Keratinocyte (primary cell): ENCODE measurements at regions not wholly inside any gene's neighbourhood (a gene's known extent, or its start where the extent isn't known, plus 50 kb on each side); places are given as distances from the start of the nearest gene placed in this dataset.

Experiments
- DNase-seq: peaks from one replicate; pipeline ENCODE4 v3.0.0-alpha.2; 2011; ENCODE audit warnings: low read depth, missing footprints, low spot score
- FAIRE-seq: peaks from 2 replicates; lab custom pipeline; 2011; peaks lifted over from hg19 to GRCh38; lab: Jason Lieb, UNC
- H2AFZ ChIP-seq: 2 replicates; pipeline ENCODE4 v1.6.0; 2012; ENCODE audit warnings: low read length, control low read depth, inconsistent platforms; ENCODE audit not compliant: control insufficient read depth
- H3K27ac ChIP-seq: 2 replicates; pipeline ENCODE4 v1.5.1; 2011; ENCODE audit warnings: low read length; ENCODE audit not compliant: control insufficient read depth, insufficient read depth
- H3K27me3 ChIP-seq: 3 replicates; pipeline ENCODE4 v1.6.0; 2011; ENCODE audit warnings: low read length; ENCODE audit not compliant: control insufficient read depth, insufficient read depth; ENCODE audit errors: extremely low read depth
- H3K36me3 ChIP-seq, 2 experiments: 2 replicates in 1 of 2; 3 replicates in 1 of 2; pipeline ENCODE4 v1.5.1; 2011; ENCODE audit warnings: low read length in 2 of 2, mild to moderate bottlenecking in 1 of 2; ENCODE audit not compliant: control insufficient read depth in 2 of 2, insufficient read depth in 2 of 2; ENCODE audit errors: extremely low read depth in 1 of 2
- H3K4me1 ChIP-seq: 3 replicates; pipeline ENCODE4 v1.5.1; 2011; ENCODE audit warnings: low read length; ENCODE audit not compliant: control insufficient read depth, insufficient read depth; ENCODE audit errors: extremely low read depth
- H3K4me2 ChIP-seq: 3 replicates; pipeline ENCODE4 v1.6.0; 2011; ENCODE audit warnings: low read depth, low read length; ENCODE audit not compliant: control insufficient read depth, insufficient read depth; ENCODE audit errors: extremely low read depth
- H3K4me3 ChIP-seq, 3 experiments: fragments of 200-600 bp in 1 of 3; sonication (generic) in 1 of 3; 2 replicates in 2 of 3; 3 replicates in 1 of 3; pipeline ENCODE4 v1.5.1; 2011 to 2016; ENCODE audit warnings: low read length in 3 of 3, mild to moderate bottlenecking in 3 of 3, control low read depth in 2 of 3, inconsistent platforms in 1 of 3, low read depth in 1 of 3, mixed read lengths in 1 of 3, mixed run types in 1 of 3, moderate library complexity in 1 of 3; ENCODE audit not compliant: control insufficient read depth in 2 of 3, insufficient read depth in 2 of 3; ENCODE audit errors: extremely low read depth in 1 of 3
- H3K79me2 ChIP-seq: 2 replicates; pipeline ENCODE4 v1.6.0; 2012; ENCODE audit warnings: low read length; ENCODE audit not compliant: control insufficient read depth, insufficient read depth
- H3K9ac ChIP-seq: 3 replicates; pipeline ENCODE4 v1.6.0; 2011; ENCODE audit warnings: low read length; ENCODE audit not compliant: control insufficient read depth, insufficient read depth; ENCODE audit errors: extremely low read depth
- H3K9me1 ChIP-seq: 3 replicates; pipeline ENCODE4 v1.6.0; 2011; ENCODE audit warnings: low read length; ENCODE audit not compliant: control insufficient read depth, insufficient read depth; ENCODE audit errors: extremely low read depth
- H3K9me3 ChIP-seq: 2 replicates; pipeline ENCODE4 v1.5.1; 2012; ENCODE audit warnings: low read depth, low read length; ENCODE audit not compliant: control insufficient read depth
- H4K20me1 ChIP-seq: 3 replicates; pipeline ENCODE4 v1.6.0; 2011; ENCODE audit warnings: low read length; ENCODE audit not compliant: control insufficient read depth, insufficient read depth; ENCODE audit errors: extremely low read depth
- EZH2 ChIP-seq: IDR thresholded peaks from one replicate; pipeline ENCODE4 v1.6.1; 2012; ENCODE audit warnings: inconsistent platforms, mild to moderate bottlenecking, low read length, moderate library complexity
- dilution Hi-C: fragments of 300-500 bp; cut with MboI; formaldehyde crosslinking; loops from one replicate; pipeline ENCODE4 v1.7.0; 2020; ENCODE audit warnings: low sequenced_read_pairs; ENCODE audit not compliant: extremely low pct_ligation_motif_present
- TF ChIP-seq, protein P1 (sequence below), 3 experiments: IDR thresholded peaks in 1 of 3; conservative IDR thresholded peaks in 1 of 3; optimal IDR thresholded peaks in 1 of 3; 2 replicates in 2 of 3; 3 replicates in 1 of 3; pipeline versions ENCODE3 to v1.5.1; 2011; ENCODE audit warnings: low read length in 3 of 3, mild to moderate bottlenecking in 3 of 3, moderate library complexity in 2 of 3, control low read depth in 1 of 3, inconsistent platforms in 1 of 3; ENCODE audit not compliant: insufficient read depth in 2 of 3; ENCODE audit errors: extremely low read depth in 1 of 3

DNA sequence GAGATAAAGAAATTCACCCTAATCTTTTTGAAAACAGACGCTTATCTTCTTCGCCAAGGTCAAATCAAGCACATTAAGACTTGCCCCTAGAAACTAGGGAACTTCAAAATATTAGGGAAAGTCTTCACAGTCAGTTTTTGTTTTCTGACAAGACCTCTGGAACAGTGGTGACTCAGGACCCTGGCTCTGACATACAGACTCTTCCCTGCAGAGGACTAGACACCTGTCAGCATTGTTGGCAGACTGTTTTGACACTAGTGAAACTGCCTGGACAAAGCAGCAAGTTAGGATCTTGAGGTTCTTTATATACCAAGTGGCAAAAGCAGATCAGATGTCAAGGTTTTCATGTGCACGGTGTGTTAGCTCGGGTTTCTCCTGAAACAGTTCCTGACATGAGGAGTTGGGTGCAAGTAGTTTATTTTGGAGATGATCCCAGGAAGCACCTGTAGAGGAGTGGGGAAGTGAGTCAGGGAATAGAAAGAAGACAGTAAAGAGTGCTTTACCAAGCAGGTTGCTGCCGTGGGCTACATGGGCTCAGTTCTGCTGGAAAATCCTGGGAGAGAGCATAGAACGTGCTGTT is 182.0 kb upstream of the IRX5 start:
- Histone ChIP-seq H2AFZ (no peak overlapping the region), H4K20me1 (no peaks in the 10 kb centered on the region), H3K27ac (no peak overlapping the region), H3K4me3 (no peak overlapping the region), H3K9me3 (no peaks in the 10 kb centered on the region), H3K9me1 (no peaks in the 10 kb centered on the region), H3K79me2 (no peaks in the 10 kb centered on the region), H3K9ac (no peak overlapping the region), H3K4me1 (no peaks in the 10 kb centered on the region), H3K27me3 (no peaks in the 10 kb centered on the region), H3K4me2 (no peak overlapping the region), H3K36me3 (no peaks in the 10 kb centered on the region)
- FAIRE-seq (no peak), DNase-seq (no peak)
- dilution Hi-C loops: no loop called here
- TF ChIP-seq, protein P1, sequence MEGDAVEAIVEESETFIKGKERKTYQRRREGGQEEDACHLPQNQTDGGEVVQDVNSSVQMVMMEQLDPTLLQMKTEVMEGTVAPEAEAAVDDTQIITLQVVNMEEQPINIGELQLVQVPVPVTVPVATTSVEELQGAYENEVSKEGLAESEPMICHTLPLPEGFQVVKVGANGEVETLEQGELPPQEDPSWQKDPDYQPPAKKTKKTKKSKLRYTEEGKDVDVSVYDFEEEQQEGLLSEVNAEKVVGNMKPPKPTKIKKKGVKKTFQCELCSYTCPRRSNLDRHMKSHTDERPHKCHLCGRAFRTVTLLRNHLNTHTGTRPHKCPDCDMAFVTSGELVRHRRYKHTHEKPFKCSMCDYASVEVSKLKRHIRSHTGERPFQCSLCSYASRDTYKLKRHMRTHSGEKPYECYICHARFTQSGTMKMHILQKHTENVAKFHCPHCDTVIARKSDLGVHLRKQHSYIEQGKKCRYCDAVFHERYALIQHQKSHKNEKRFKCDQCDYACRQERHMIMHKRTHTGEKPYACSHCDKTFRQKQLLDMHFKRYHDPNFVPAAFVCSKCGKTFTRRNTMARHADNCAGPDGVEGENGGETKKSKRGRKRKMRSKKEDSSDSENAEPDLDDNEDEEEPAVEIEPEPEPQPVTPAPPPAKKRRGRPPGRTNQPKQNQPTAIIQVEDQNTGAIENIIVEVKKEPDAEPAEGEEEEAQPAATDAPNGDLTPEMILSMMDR (optimal IDR thresholded peaks at IDR 0.05 in 1 of 3, IDR thresholded peaks at IDR 0.05 in 1 of 3, conservative IDR thresholded peaks at IDR 0.05 in 1 of 3; ENCODE audit: extremely low read depth in 1 of 3, insufficient read depth in 2 of 3, low read length in 3 of 3): no peak
- no peak for TF ChIP-seq EZH2

DNA sequence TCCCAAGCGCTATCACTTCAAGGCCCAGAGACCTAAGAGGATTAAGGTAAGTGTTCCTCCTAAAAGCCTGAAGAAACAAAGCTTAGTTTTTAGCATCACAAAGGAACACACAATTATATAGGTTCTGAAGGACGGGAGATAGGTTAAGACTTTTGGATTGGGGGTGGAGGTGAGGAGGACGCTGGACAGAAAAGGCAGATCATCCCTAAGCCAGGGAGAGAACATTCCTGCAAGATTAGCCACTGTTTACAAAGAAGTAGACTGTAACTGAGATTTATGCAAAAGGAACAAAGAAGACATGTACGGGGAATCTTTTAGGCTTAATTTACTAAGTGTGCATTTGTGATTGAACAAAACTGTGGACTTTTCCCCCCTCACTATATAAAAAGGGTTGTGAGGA is 184.1 kb upstream of the IRX5 start:
- Histone ChIP-seq H3K9ac (no peak overlapping the region), H4K20me1 (no peaks in the 10 kb centered on the region), H3K9me1 (no peaks in the 10 kb centered on the region), H2AFZ (no peak overlapping the region), H3K9me3 (no peaks in the 10 kb centered on the region), H3K4me1 (no peaks in the 10 kb centered on the region), H3K27me3 (no peaks in the 10 kb centered on the region), H3K79me2 (no peaks in the 10 kb centered on the region), H3K4me3 (no peak overlapping the region), H3K27ac (no peak overlapping the region), H3K4me2 (no peak overlapping the region), H3K36me3 (no peaks in the 10 kb centered on the region)
- DNase-seq (no peak), FAIRE-seq (no peak)
- dilution Hi-C loops: no loop called here
- TF ChIP-seq, protein P1 (optimal IDR thresholded peaks at IDR 0.05 in 1 of 3, IDR thresholded peaks at IDR 0.05 in 1 of 3, conservative IDR thresholded peaks at IDR 0.05 in 1 of 3; ENCODE audit: extremely low read depth in 1 of 3, insufficient read depth in 2 of 3, low read length in 3 of 3): no peak
- no peak for TF ChIP-seq EZH2
